ENCODE measurements at regions not wholly inside any gene's neighbourhood (a gene's known extent, or its start where the extent isn't known, plus 50 kb on each side); places are given as distances from the start of the nearest gene placed in this dataset.

GRCh38 chr20:48460681-48461080, 367.1 kb downstream of the PREX1 start:
- no peak overlapping the region for H3K4me3 Mint-ChIP-seq (ENCODE audit: unreplicated experiment)
- no peak for DNase-seq (ENCODE audit: unreplicated experiment)
- intact Hi-C loops (cut with micrococcal nuclease), result no loop called here
- ChIA-PET POLR2A (no interaction called here), CTCF (interaction anchor here (0.6 kb wide), 1 partner anchor 8 kb away, joined by 4 read pairs; no protein-coding TSS in a partner anchor)
- no peak for TF ChIP-seq CTCF (IDR thresholded peaks at IDR 0.05; ENCODE audit: unreplicated experiment)
- no TSS peak for BruUV-seq (replicated peaks)
- peaks cover 3% of the 10 kb centered on the region for H3K9me3 Mint-ChIP-seq (ENCODE audit: unreplicated experiment)
- no peak overlapping the region for H3K27ac Mint-ChIP-seq (ENCODE audit: low read depth, unreplicated experiment)
- H3K4me1 Mint-ChIP-seq (ENCODE audit: insufficient read depth, unreplicated experiment), result peaks cover 11% of the 10 kb centered on the region
- peaks cover 44% of the 10 kb centered on the region for H3K27me3 Mint-ChIP-seq (ENCODE audit: insufficient read depth, unreplicated experiment)
- H3K36me3 Mint-ChIP-seq (ENCODE audit: insufficient read depth, unreplicated experiment), result no peaks in the 10 kb centered on the region

- DNase-seq (ENCODE audit: unreplicated experiment), result no peak
- Mint-ChIP-seq H3K9me3 (ENCODE audit: unreplicated experiment) (no peaks in the 10 kb centered on the region), H3K4me3 (ENCODE audit: unreplicated experiment) (no peak overlapping the region), H3K27ac (ENCODE audit: low read depth, unreplicated experiment) (no peak overlapping the region), H3K36me3 (ENCODE audit: insufficient read depth, unreplicated experiment) (no peaks in the 10 kb centered on the region), H3K27me3 (ENCODE audit: insufficient read depth, unreplicated experiment) (peaks cover 48% of the 10 kb centered on the region), H3K4me1 (ENCODE audit: insufficient read depth, unreplicated experiment) (peaks cover 11% of the 10 kb centered on the region)
- no peak for TF ChIP-seq CTCF (IDR thresholded peaks at IDR 0.05; ENCODE audit: unreplicated experiment)
- BruUV-seq (replicated peaks), result no TSS peak
- ChIA-PET POLR2A (no interaction called here), CTCF (no interaction called here)
- intact Hi-C loops (cut with micrococcal nuclease), result no loop called here
Observed at GRCh38 chr20:48459722-48460395, 367.9 kb downstream of the PREX1 start.

- peaks cover 12% of the 10 kb centered on the region for H3K4me1 Mint-ChIP-seq (ENCODE audit: insufficient read depth, unreplicated experiment)
- intact Hi-C loops (cut with micrococcal nuclease), result no loop called here
- no peak for DNase-seq (ENCODE audit: unreplicated experiment)
- POLR2A ChIA-PET, result no interaction called here
- peaks cover 52% of the 10 kb centered on the region for H3K27me3 Mint-ChIP-seq (ENCODE audit: insufficient read depth, unreplicated experiment)
- H3K4me3 Mint-ChIP-seq (ENCODE audit: unreplicated experiment), result no peak overlapping the region
- H3K36me3 Mint-ChIP-seq (ENCODE audit: insufficient read depth, unreplicated experiment), result no peaks in the 10 kb centered on the region
- no peaks in the 10 kb centered on the region for H3K9me3 Mint-ChIP-seq (ENCODE audit: unreplicated experiment)
- BruUV-seq (replicated peaks), result no TSS peak
- CTCF ChIA-PET, result interaction anchor here (0.6 kb wide), 2 partner anchors 9 to 651 kb away, joined by 3 read pairs; no protein-coding TSS in a partner anchor
- no peak overlapping the region for H3K27ac Mint-ChIP-seq (ENCODE audit: low read depth, unreplicated experiment)
- no peak for TF ChIP-seq CTCF (IDR thresholded peaks at IDR 0.05; ENCODE audit: unreplicated experiment)
Observed at GRCh38 chr20:48458601-48459385, 369.0 kb downstream of the PREX1 start.

- POLR2A ChIA-PET, result no interaction called here
- Mint-ChIP-seq H3K4me1 (ENCODE audit: insufficient read depth, unreplicated experiment) (peaks cover 11% of the 10 kb centered on the region), H3K4me3 (ENCODE audit: unreplicated experiment) (no peak overlapping the region), H3K27me3 (ENCODE audit: insufficient read depth, unreplicated experiment) (peaks cover 47% of the 10 kb centered on the region), H3K36me3 (ENCODE audit: insufficient read depth, unreplicated experiment) (no peaks in the 10 kb centered on the region), H3K9me3 (ENCODE audit: unreplicated experiment) (no peaks in the 10 kb centered on the region), H3K27ac (ENCODE audit: low read depth, unreplicated experiment) (no peak overlapping the region)
- intact Hi-C loops (cut with micrococcal nuclease), result no loop called here
- BruUV-seq (replicated peaks), result no TSS peak
- CTCF ChIA-PET, result interaction anchor here (0.6 kb wide), 1 partner anchor 10 kb away, joined by 3 read pairs; no protein-coding TSS in a partner anchor
- DNase-seq (ENCODE audit: unreplicated experiment), result no peak
- no peak for TF ChIP-seq CTCF (IDR thresholded peaks at IDR 0.05; ENCODE audit: unreplicated experiment)
Observed at GRCh38 chr20:48458003-48458377, 369.8 kb downstream of the PREX1 start.

All from MCF 10A (cell line).